Nephron progenitor cell (in vitro differentiated cells): ENCODE measurements at regions not wholly inside any gene's neighbourhood (a gene's known extent, or its start where the extent isn't known, plus 50 kb on each side); places are given as distances from the start of the nearest gene placed in this dataset.

ENCODE experiments used
- DNase-seq: peaks from one replicate; pipeline ENCODE4 v3.0.0; 2021
- H3K27ac Mint-ChIP-seq: 2 replicates; pipeline ENCODE4 v1.8.0; 2021; ENCODE audit warnings: mild to moderate bottlenecking, moderate library complexity, mixed read lengths
- H3K27me3 Mint-ChIP-seq: 2 replicates; pipeline ENCODE4 v1.8.0; 2021; ENCODE audit warnings: mild to moderate bottlenecking, low read depth, mixed read lengths; ENCODE audit not compliant: poor library complexity
- H3K36me3 Mint-ChIP-seq: 2 replicates; pipeline ENCODE4 v1.8.0; 2021; ENCODE audit warnings: low read depth, mixed read lengths
- H3K4me1 Mint-ChIP-seq: 2 replicates; pipeline ENCODE4 v1.8.0; 2021; ENCODE audit warnings: mixed read lengths
- H3K4me3 Mint-ChIP-seq: 2 replicates; pipeline ENCODE4 v1.8.0; 2021; ENCODE audit warnings: mild to moderate bottlenecking, moderate library complexity, mixed read lengths
- H3K9me3 Mint-ChIP-seq: 2 replicates; pipeline ENCODE4 v1.8.0; 2021; ENCODE audit warnings: mild to moderate bottlenecking, moderate library complexity, mixed read lengths
- TF ChIP-seq, protein P1 (sequence below): fragments of 200-600 bp; sonication (generic); IDR thresholded peaks from 2 replicates; pipeline ENCODE4 v1.5.0; 2021; ENCODE audit warnings: antibody characterized with exemption

DNA sequence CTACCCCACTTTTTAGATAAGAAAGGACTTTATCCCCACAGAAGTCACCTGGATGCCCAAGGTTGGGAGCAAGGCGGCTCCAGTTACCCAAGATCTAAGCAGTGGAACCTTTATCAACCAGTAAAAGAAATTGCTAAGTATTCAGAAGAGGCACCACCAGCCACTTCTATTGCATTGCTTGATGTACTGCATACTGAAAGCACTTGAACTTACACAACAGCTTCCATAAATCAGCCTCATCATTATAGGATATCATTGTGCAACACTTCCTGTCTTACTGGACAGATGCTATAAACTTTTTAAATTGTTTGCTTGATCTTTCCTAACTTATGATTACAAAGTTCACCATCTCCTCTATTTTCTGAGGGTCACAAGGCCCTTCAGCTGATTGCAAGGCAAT lies 642.7 kb upstream of the CXADR start:
- no peak for DNase-seq
- H3K27me3 Mint-ChIP-seq: no peaks in the 10 kb centered on the region

DNA sequence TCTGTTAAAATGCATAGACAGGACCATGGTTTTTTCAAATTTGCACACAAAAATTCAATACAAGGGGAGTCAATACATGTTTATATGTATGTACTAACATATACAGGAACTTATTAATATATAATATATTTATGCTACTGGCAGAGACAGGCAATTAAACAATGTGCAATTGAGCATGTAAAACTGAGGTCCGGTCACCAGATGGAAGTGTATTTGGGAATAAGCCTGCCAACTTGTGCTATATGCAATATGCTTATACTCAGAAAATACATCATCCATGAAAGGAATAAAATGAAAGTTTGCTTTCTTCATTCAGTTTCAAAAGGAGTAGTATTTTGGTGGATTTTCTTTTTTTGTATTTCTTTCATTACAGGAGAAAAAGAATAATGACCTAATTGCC lies 640.2 kb upstream of the CXADR start:
- H3K9me3 Mint-ChIP-seq: no peaks in the 10 kb centered on the region
- no peak for DNase-seq
- no peak overlapping the region for H3K4me3 Mint-ChIP-seq
- no peaks in the 10 kb centered on the region for H3K4me1 Mint-ChIP-seq
- TF ChIP-seq, protein P1, sequence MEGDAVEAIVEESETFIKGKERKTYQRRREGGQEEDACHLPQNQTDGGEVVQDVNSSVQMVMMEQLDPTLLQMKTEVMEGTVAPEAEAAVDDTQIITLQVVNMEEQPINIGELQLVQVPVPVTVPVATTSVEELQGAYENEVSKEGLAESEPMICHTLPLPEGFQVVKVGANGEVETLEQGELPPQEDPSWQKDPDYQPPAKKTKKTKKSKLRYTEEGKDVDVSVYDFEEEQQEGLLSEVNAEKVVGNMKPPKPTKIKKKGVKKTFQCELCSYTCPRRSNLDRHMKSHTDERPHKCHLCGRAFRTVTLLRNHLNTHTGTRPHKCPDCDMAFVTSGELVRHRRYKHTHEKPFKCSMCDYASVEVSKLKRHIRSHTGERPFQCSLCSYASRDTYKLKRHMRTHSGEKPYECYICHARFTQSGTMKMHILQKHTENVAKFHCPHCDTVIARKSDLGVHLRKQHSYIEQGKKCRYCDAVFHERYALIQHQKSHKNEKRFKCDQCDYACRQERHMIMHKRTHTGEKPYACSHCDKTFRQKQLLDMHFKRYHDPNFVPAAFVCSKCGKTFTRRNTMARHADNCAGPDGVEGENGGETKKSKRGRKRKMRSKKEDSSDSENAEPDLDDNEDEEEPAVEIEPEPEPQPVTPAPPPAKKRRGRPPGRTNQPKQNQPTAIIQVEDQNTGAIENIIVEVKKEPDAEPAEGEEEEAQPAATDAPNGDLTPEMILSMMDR: no peak
- H3K27me3 Mint-ChIP-seq: no peaks in the 10 kb centered on the region
- no peaks in the 10 kb centered on the region for H3K36me3 Mint-ChIP-seq
- H3K27ac Mint-ChIP-seq: no peak overlapping the region

More for the DNA sequence above, 642.7 kb upstream of the CXADR start:
- no peak overlapping the region for H3K27ac Mint-ChIP-seq
- TF ChIP-seq, protein P1: no peak
- no peaks in the 10 kb centered on the region for H3K9me3 Mint-ChIP-seq
- H3K4me3 Mint-ChIP-seq: no peak overlapping the region
- H3K4me1 Mint-ChIP-seq: no peaks in the 10 kb centered on the region
- no peaks in the 10 kb centered on the region for H3K36me3 Mint-ChIP-seq

DNA sequence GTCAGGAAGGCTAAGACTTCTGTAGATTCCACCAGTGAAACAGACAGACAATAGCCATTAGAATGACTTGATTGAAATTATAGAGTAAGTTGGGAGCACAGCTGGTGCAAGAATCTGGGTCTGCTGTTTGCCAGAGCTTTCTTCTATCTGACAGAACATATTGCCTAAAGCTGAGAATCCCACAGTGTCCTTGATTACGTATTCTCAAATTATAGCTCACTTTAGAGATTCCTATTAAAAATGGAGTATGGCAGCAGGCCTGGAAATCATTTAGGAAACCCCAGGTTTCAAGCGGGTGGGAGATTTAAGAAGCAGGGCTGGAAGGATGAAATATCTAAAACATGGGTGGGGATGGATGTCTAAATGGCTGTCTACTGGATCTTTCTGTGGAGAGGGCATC lies 639.7 kb upstream of the CXADR start:
- Mint-ChIP-seq H3K4me3 (no peak overlapping the region), H3K36me3 (no peaks in the 10 kb centered on the region), H3K4me1 (no peaks in the 10 kb centered on the region), H3K9me3 (no peaks in the 10 kb centered on the region), H3K27ac (peak overlapping the region; percentile 6), H3K27me3 (no peaks in the 10 kb centered on the region)
- DNase-seq: no peak
- TF ChIP-seq, protein P1: no peak

- TF ChIP-seq, protein P1: no peak
- H3K4me1 Mint-ChIP-seq: no peaks in the 10 kb centered on the region
These were observed 639.2 kb upstream of the CXADR start for GRCh38 chr21:16873596-16873995.

GRCh38 chr21:16879479-16879878 lies 633.4 kb upstream of the CXADR start:
- no peak for DNase-seq
- H3K27ac Mint-ChIP-seq: no peak overlapping the region
- H3K36me3 Mint-ChIP-seq: no peaks in the 10 kb centered on the region
- H3K4me1 Mint-ChIP-seq: no peaks in the 10 kb centered on the region
- TF ChIP-seq, protein P1: no peak
- H3K27me3 Mint-ChIP-seq: no peaks in the 10 kb centered on the region
- H3K4me3 Mint-ChIP-seq: no peak overlapping the region
- peaks cover 2% of the 10 kb centered on the region for H3K9me3 Mint-ChIP-seq

More at GRCh38 chr21:16873596-16873995, 639.2 kb upstream of the CXADR start:
- H3K27ac Mint-ChIP-seq: no peak overlapping the region
- H3K4me3 Mint-ChIP-seq: no peak overlapping the region
- no peaks in the 10 kb centered on the region for H3K36me3 Mint-ChIP-seq
- no peaks in the 10 kb centered on the region for H3K27me3 Mint-ChIP-seq
- no peaks in the 10 kb centered on the region for H3K9me3 Mint-ChIP-seq
- DNase-seq: no peak

DNA sequence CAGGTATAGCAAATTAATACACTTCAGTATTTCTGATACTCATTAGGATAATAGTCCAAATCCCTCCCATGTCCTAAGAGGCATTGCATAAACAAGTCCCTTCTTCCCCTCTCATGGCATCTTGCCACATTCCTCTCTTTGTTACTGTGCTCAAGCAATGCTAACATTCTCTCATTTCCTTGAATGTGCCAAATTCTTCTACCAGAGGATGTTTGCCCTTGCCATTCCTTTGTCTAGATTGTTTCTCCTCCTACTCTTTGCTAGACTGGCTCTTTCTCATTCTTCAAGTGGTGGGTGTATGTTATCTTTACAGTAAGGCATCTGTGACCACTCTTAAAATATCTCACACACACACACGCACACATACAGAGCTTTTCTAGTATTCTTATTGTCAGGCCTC lies 621.0 kb upstream of the CXADR start:
- Mint-ChIP-seq H3K4me3 (no peak overlapping the region), H3K27ac (no peak overlapping the region), H3K27me3 (no peaks in the 10 kb centered on the region), H3K4me1 (no peaks in the 10 kb centered on the region), H3K36me3 (no peaks in the 10 kb centered on the region), H3K9me3 (no peaks in the 10 kb centered on the region)
- no peak for DNase-seq
- TF ChIP-seq, protein P1: no peak
